HepG2 (cell line): ENCODE measurements at regions not wholly inside any gene's neighbourhood (a gene's known extent, or its start where the extent isn't known, plus 50 kb on each side); places are given as distances from the start of the nearest gene placed in this dataset.

Experiments
- BHLHE40 ChIP-seq: IDR thresholded peaks from 2 replicates; pipeline ENCODE4 v1.6.1; 2011; ENCODE audit warnings: low read length, improper control_type of control experiment
- DNMT1 ChIP-seq: sonication (generic); formaldehyde crosslinking; IDR thresholded peaks from 2 replicates; pipeline ENCODE4 v1.5.1; 2020; ENCODE audit warnings: mild to moderate bottlenecking, missing genetic modification reagents
- FOXJ3 ChIP-seq: sonication (generic); formaldehyde crosslinking; IDR thresholded peaks from 2 replicates; pipeline ENCODE4 v1.4.0; 2020; ENCODE audit warnings: missing genetic modification reagents, mild to moderate bottlenecking, borderline replicate concordance
- FOXM1 ChIP-seq: sonication (generic); formaldehyde crosslinking; IDR thresholded peaks from 2 replicates; pipeline ENCODE4 v1.5.0; 2020; ENCODE audit warnings: missing genetic modification reagents
- HMG20B ChIP-seq: conservative IDR thresholded peaks from 2 replicates; pipeline ENCODE4 v1.6.1; 2016; ENCODE audit warnings: missing genetic modification reagents, missing compliant biosample characterization
- JUNB ChIP-seq: sonication (generic); formaldehyde crosslinking; IDR thresholded peaks from 2 replicates; pipeline ENCODE4 v1.8.0; 2022; ENCODE audit warnings: missing genetic modification reagents, mild to moderate bottlenecking, borderline replicate concordance
- ZNF232 ChIP-seq: sonication (generic); formaldehyde crosslinking; IDR thresholded peaks from 2 replicates; pipeline ENCODE4 v1.4.0; 2020; ENCODE audit warnings: missing genetic modification reagents, borderline replicate concordance
- ZNF674 ChIP-seq: sonication (generic); formaldehyde crosslinking; IDR thresholded peaks from 2 replicates; pipeline ENCODE4 v1.5.0; 2020; ENCODE audit warnings: low read depth, mild to moderate bottlenecking, missing genetic modification reagents
- ZNF761 ChIP-seq: sonication (generic); formaldehyde crosslinking; conservative IDR thresholded peaks from 2 replicates; pipeline ENCODE4 v1.4.0; 2020; ENCODE audit warnings: mild to moderate bottlenecking, missing genetic modification reagents
- ZNF777 ChIP-seq: sonication (generic); formaldehyde crosslinking; IDR thresholded peaks from 2 replicates; pipeline ENCODE4 v1.4.0; 2020; ENCODE audit warnings: missing genetic modification reagents
- TF ChIP-seq, protein P1 (sequence below): sonication (generic); formaldehyde crosslinking; IDR thresholded peaks from 2 replicates; pipeline ENCODE4 v1.4.0; 2020; ENCODE audit warnings: missing genetic modification reagents, mild to moderate bottlenecking, borderline replicate concordance
- TF ChIP-seq, protein P2 (sequence below): sonication (generic); formaldehyde crosslinking; IDR thresholded peaks from 2 replicates; pipeline ENCODE4 v1.5.0; 2020; ENCODE audit warnings: mild to moderate bottlenecking, missing genetic modification reagents, moderate library complexity
- TF ChIP-seq, protein P3 (sequence below): sonication (generic); formaldehyde crosslinking; IDR thresholded peaks from 2 replicates; pipeline ENCODE4 v1.9.0; 2022; ENCODE audit warnings: missing genetic modification reagents, mild to moderate bottlenecking, borderline replicate concordance
- TF ChIP-seq, protein P4 (sequence below): conservative IDR thresholded peaks from 2 replicates; pipeline ENCODE4 v1.6.1; 2018; ENCODE audit warnings: missing genetic modification reagents

DNA sequence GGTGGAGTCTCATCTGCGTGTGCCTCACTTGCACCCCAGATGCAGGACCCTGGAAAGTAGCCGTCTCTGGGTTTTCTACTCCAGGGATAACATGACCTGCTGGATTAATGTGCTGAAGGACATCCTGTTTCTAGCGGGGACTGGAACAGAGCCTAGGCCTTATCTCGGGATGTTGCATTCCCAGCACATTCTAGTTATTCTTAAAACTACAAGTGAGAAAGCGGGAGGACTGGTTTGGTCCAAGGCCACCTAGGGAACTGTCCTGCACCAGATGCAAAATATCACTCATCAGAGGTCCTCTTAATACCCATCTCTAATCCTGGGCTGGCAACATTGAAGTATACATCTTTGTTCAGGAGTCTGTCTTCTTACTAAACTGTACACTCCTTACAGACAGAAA lies 179.9 kb downstream of the ZC3H11B start:
- TF ChIP-seq HMG20B (no peak), ZNF777 (CRISPR knock-in tag) (no peak), DNMT1 (CRISPR knock-in tag) (no peak), JUNB (CRISPR knock-in tag) (no peak), ZNF232 (CRISPR knock-in tag) (no peak), BHLHE40 (no peak), FOXM1 (no peak), FOXJ3 (CRISPR knock-in tag) (no peak), ZNF674 (CRISPR knock-in tag) (no peak), ZNF761 (CRISPR knock-in tag) (no peak)
- TF ChIP-seq, protein P1, sequence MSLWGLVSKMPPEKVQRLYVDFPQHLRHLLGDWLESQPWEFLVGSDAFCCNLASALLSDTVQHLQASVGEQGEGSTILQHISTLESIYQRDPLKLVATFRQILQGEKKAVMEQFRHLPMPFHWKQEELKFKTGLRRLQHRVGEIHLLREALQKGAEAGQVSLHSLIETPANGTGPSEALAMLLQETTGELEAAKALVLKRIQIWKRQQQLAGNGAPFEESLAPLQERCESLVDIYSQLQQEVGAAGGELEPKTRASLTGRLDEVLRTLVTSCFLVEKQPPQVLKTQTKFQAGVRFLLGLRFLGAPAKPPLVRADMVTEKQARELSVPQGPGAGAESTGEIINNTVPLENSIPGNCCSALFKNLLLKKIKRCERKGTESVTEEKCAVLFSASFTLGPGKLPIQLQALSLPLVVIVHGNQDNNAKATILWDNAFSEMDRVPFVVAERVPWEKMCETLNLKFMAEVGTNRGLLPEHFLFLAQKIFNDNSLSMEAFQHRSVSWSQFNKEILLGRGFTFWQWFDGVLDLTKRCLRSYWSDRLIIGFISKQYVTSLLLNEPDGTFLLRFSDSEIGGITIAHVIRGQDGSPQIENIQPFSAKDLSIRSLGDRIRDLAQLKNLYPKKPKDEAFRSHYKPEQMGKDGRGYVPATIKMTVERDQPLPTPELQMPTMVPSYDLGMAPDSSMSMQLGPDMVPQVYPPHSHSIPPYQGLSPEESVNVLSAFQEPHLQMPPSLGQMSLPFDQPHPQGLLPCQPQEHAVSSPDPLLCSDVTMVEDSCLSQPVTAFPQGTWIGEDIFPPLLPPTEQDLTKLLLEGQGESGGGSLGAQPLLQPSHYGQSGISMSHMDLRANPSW (CRISPR knock-in tag): no peak
- TF ChIP-seq, protein P2, sequence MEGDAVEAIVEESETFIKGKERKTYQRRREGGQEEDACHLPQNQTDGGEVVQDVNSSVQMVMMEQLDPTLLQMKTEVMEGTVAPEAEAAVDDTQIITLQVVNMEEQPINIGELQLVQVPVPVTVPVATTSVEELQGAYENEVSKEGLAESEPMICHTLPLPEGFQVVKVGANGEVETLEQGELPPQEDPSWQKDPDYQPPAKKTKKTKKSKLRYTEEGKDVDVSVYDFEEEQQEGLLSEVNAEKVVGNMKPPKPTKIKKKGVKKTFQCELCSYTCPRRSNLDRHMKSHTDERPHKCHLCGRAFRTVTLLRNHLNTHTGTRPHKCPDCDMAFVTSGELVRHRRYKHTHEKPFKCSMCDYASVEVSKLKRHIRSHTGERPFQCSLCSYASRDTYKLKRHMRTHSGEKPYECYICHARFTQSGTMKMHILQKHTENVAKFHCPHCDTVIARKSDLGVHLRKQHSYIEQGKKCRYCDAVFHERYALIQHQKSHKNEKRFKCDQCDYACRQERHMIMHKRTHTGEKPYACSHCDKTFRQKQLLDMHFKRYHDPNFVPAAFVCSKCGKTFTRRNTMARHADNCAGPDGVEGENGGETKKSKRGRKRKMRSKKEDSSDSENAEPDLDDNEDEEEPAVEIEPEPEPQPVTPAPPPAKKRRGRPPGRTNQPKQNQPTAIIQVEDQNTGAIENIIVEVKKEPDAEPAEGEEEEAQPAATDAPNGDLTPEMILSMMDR: no peak
- TF ChIP-seq, protein P3, sequence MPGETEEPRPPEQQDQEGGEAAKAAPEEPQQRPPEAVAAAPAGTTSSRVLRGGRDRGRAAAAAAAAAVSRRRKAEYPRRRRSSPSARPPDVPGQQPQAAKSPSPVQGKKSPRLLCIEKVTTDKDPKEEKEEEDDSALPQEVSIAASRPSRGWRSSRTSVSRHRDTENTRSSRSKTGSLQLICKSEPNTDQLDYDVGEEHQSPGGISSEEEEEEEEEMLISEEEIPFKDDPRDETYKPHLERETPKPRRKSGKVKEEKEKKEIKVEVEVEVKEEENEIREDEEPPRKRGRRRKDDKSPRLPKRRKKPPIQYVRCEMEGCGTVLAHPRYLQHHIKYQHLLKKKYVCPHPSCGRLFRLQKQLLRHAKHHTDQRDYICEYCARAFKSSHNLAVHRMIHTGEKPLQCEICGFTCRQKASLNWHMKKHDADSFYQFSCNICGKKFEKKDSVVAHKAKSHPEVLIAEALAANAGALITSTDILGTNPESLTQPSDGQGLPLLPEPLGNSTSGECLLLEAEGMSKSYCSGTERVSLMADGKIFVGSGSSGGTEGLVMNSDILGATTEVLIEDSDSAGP (CRISPR knock-in tag): no peak
- TF ChIP-seq, protein P4, sequence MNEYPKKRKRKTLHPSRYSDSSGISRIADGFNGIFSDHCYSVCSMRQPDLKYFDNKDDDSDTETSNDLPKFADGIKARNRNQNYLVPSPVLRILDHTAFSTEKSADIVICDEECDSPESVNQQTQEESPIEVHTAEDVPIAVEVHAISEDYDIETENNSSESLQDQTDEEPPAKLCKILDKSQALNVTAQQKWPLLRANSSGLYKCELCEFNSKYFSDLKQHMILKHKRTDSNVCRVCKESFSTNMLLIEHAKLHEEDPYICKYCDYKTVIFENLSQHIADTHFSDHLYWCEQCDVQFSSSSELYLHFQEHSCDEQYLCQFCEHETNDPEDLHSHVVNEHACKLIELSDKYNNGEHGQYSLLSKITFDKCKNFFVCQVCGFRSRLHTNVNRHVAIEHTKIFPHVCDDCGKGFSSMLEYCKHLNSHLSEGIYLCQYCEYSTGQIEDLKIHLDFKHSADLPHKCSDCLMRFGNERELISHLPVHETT (CRISPR knock-in tag): no peak
